Fibroblast of mammary gland (primary cell): ENCODE measurements at regions not wholly inside any gene's neighbourhood (a gene's known extent, or its start where the extent isn't known, plus 50 kb on each side); places are given as distances from the start of the nearest gene placed in this dataset.

ENCODE experiments used
- DNase-seq: peaks from one replicate; pipeline ENCODE4 v3.0.0-alpha.2; 2010; ENCODE audit warnings: low read depth
- H3K4me3 ChIP-seq: 2 replicates; pipeline ENCODE4 v1.5.1; 2011; ENCODE audit warnings: low read depth, mild to moderate bottlenecking, low read length, moderate library complexity; ENCODE audit not compliant: control insufficient read depth
- CTCF ChIP-seq: conservative IDR thresholded peaks from 2 replicates; pipeline ENCODE4 v1.5.1; 2011; ENCODE audit warnings: low read depth, low read length, inconsistent platforms; ENCODE audit not compliant: control insufficient read depth, insufficient read depth

- no peak for DNase-seq
- TF ChIP-seq CTCF: no peak
- H3K4me3 ChIP-seq: no peak overlapping the region
Measured at GRCh38 chr6:92371211-92372208, 1047.8 kb downstream of the EPHA7 start.

GRCh38 chr6:92369309-92369708 is 1050.0 kb downstream of the EPHA7 start:
- no peak for TF ChIP-seq CTCF
- H3K4me3 ChIP-seq: no peak overlapping the region
- DNase-seq: no peak

GRCh38 chr6:92364948-92365541 is 1054.3 kb downstream of the EPHA7 start:
- TF ChIP-seq CTCF: no peak
- H3K4me3 ChIP-seq: no peak overlapping the region
- no peak for DNase-seq

- no peak for DNase-seq
- no peak overlapping the region for H3K4me3 ChIP-seq
- TF ChIP-seq CTCF: no peak
Measured at GRCh38 chr6:92363111-92363510, 1056.2 kb downstream of the EPHA7 start.

GRCh38 chr6:92362404-92362803 is 1057.0 kb downstream of the EPHA7 start:
- TF ChIP-seq CTCF: no peak
- DNase-seq: no peak
- no peak overlapping the region for H3K4me3 ChIP-seq

GRCh38 chr6:92361990-92362389 is 1057.4 kb downstream of the EPHA7 start:
- H3K4me3 ChIP-seq: no peak overlapping the region
- DNase-seq: no peak
- TF ChIP-seq CTCF: no peak
